H1 (cell line): ENCODE measurements at regions not wholly inside any gene's neighbourhood (a gene's known extent, or its start where the extent isn't known, plus 50 kb on each side); places are given as distances from the start of the nearest gene placed in this dataset.

Experiments
- CTCF ChIA-PET: fragments of 300-600 bp; sonication (Branson Sonifier 250); formaldehyde crosslinking; loops from one replicate; lab custom pipeline; 2021; ENCODE audit not compliant: partially characterized antibody; lab: Charles Lee
- POLR2A ChIA-PET: fragments of 300-600 bp; sonication (Branson Sonifier 250); formaldehyde crosslinking; loops from one replicate; lab custom pipeline; 2021; ENCODE audit warnings: inconsistent platforms; ENCODE audit not compliant: partially characterized antibody; lab: Charles Lee
- DNase-seq, 2 experiments: peaks; one replicate each; pipeline versions ENCODE4 v3.0.0 to v3.0.0-alpha.2; 2010 to 2022; ENCODE audit warnings: low spot score in 2 of 2, low read depth in 1 of 2, mixed read lengths in 1 of 2
- FAIRE-seq: peaks from 2 replicates; lab custom pipeline; 2011; peaks lifted over from hg19 to GRCh38; lab: Jason Lieb, UNC
- H2AFZ ChIP-seq: 2 replicates; pipeline ENCODE4 v1.8.1; 2012; ENCODE audit warnings: low read length, inconsistent platforms
- H2AK5ac ChIP-seq: 2 replicates; pipeline ENCODE4 v1.6.1; 2013; ENCODE audit warnings: low read depth, low read length
- H2BK120ac ChIP-seq: replicated peaks from 2 replicates; pipeline ENCODE3; 2013; ENCODE audit warnings: low read depth, low read length, inconsistent platforms
- H2BK12ac ChIP-seq: 2 replicates; pipeline ENCODE4 v1.6.1; 2013; ENCODE audit warnings: low read depth, low read length
- H2BK15ac ChIP-seq: 2 replicates; pipeline ENCODE4 v1.6.1; 2013; ENCODE audit warnings: low read length
- H2BK20ac ChIP-seq: 2 replicates; pipeline ENCODE4 v1.6.1; 2013; ENCODE audit warnings: low read length
- H2BK5ac ChIP-seq: 2 replicates; pipeline ENCODE4 v1.6.1; 2013; ENCODE audit warnings: low read depth, low read length
- H3K14ac ChIP-seq: 2 replicates; pipeline ENCODE4 v1.6.1; 2013; ENCODE audit warnings: inconsistent platforms; ENCODE audit not compliant: insufficient read length
- H3K18ac ChIP-seq: 2 replicates; pipeline ENCODE4 v1.6.1; 2013; ENCODE audit warnings: low read length; ENCODE audit errors: extremely low read depth
- H3K23ac ChIP-seq: 2 replicates; pipeline ENCODE4 v1.6.1; 2013; ENCODE audit warnings: inconsistent platforms; ENCODE audit not compliant: insufficient read length
- H3K23me2 ChIP-seq: 2 replicates; pipeline ENCODE4 v1.6.1; 2013; ENCODE audit warnings: low read depth, low read length
- H3K27ac ChIP-seq: 2 replicates; pipeline ENCODE4 v1.6.1; 2011; ENCODE audit warnings: low read depth, low read length, inconsistent platforms
- H3K27me3 ChIP-seq, 4 experiments: replicated peaks in 1 of 4; 1 replicate in 1 of 4; 2 replicates in 3 of 4; pipeline versions ENCODE4 v1.6.1 to v1.8.1; 2011 to 2013; ENCODE audit warnings: low read length in 3 of 4, mild to moderate bottlenecking in 3 of 4, inconsistent platforms in 2 of 4, mixed read lengths in 2 of 4, moderate library complexity in 1 of 4; ENCODE audit not compliant: control insufficient read depth in 3 of 4, insufficient read depth in 3 of 4; ENCODE audit errors: extremely low read depth in 1 of 4
- H3K36me3 ChIP-seq, 4 experiments: 2 replicates each; pipeline versions ENCODE4 v1.6.1 to v1.8.1; 2011 to 2013; ENCODE audit warnings: mild to moderate bottlenecking in 4 of 4, low read length in 3 of 4, moderate library complexity in 2 of 4, control low read depth in 1 of 4, inconsistent platforms in 1 of 4; ENCODE audit not compliant: insufficient read depth in 4 of 4, control insufficient read depth in 2 of 4
- H3K4ac ChIP-seq: replicated peaks from 2 replicates; pipeline ENCODE3; 2013; ENCODE audit warnings: low read length, low read depth, mixed read lengths, inconsistent platforms; ENCODE audit not compliant: insufficient read length
- H3K4me1 ChIP-seq, 4 experiments: replicated peaks in 1 of 4; 1 replicate in 1 of 4; 2 replicates in 3 of 4; pipeline versions ENCODE4 v1.6.1 to v1.8.1; 2011 to 2013; ENCODE audit warnings: low read length in 3 of 4, inconsistent platforms in 2 of 4, mixed read lengths in 1 of 4; ENCODE audit not compliant: insufficient read depth in 4 of 4, control insufficient read depth in 3 of 4
- H3K4me2 ChIP-seq, 2 experiments: 2 replicates each; pipeline versions ENCODE4 v1.6.1 to v1.8.1; 2011 to 2013; ENCODE audit warnings: low read depth in 2 of 2, low read length in 2 of 2, control low read depth in 1 of 2, inconsistent platforms in 1 of 2, mild to moderate bottlenecking in 1 of 2; ENCODE audit not compliant: insufficient read depth in 1 of 2
- H3K4me3 ChIP-seq, 4 experiments: fragments of 200-600, 300-600 bp in 1 of 4; sonication (generic), shearing (Covaris generic), sonication (Bioruptor Twin) in 1 of 4; 2 replicates each; pipeline versions ENCODE4 v1.5.1 to v1.8.1; 2011 to 2016; ENCODE audit warnings: low read length in 4 of 4, low read depth in 3 of 4, control low read depth in 2 of 4, inconsistent platforms in 2 of 4, mild to moderate bottlenecking in 2 of 4, mixed read lengths in 1 of 4, moderate library complexity in 1 of 4; ENCODE audit not compliant: insufficient read depth in 2 of 4; ENCODE audit errors: extremely low read depth in 1 of 4
- H3K56ac ChIP-seq: replicated peaks from 2 replicates; pipeline ENCODE3; 2013; ENCODE audit warnings: low read depth, mild to moderate bottlenecking, mixed read lengths, low read length, inconsistent platforms; ENCODE audit not compliant: insufficient read length
- H3K79me1 ChIP-seq: 2 replicates; pipeline ENCODE4 v1.6.1; 2013; ENCODE audit warnings: low read depth, low read length, control low read depth
- H3K79me2 ChIP-seq, 2 experiments: 2 replicates each; pipeline versions ENCODE4 v1.6.1 to v1.8.1; 2012 to 2013; ENCODE audit warnings: low read length in 2 of 2, mild to moderate bottlenecking in 2 of 2, inconsistent platforms in 1 of 2; ENCODE audit not compliant: insufficient read depth in 2 of 2, control insufficient read depth in 1 of 2
- H3K9ac ChIP-seq, 4 experiments: replicated peaks in 1 of 4; 1 replicate in 1 of 4; 2 replicates in 3 of 4; pipeline versions ENCODE4 v1.6.1 to v1.8.1; 2011 to 2013; ENCODE audit warnings: low read depth in 3 of 4, low read length in 3 of 4, control low read depth in 2 of 4, mild to moderate bottlenecking in 2 of 4, moderate library complexity in 2 of 4, inconsistent platforms in 1 of 4; ENCODE audit errors: extremely low read depth in 1 of 4
- H3K9me3 ChIP-seq, 2 experiments: 2 replicates each; pipeline versions ENCODE4 v1.6.1 to v1.8.1; 2012 to 2013; ENCODE audit warnings: mild to moderate bottlenecking in 2 of 2, moderate library complexity in 2 of 2, control low read depth in 1 of 2, inconsistent platforms in 1 of 2, low read depth in 1 of 2, low read length in 1 of 2, mixed read lengths in 1 of 2; ENCODE audit not compliant: insufficient read depth in 2 of 2
- H4K20me1 ChIP-seq, 2 experiments: replicated peaks in 1 of 2; 2 replicates each; pipeline versions ENCODE3 to v1.8.1; 2011 to 2013; ENCODE audit warnings: inconsistent platforms in 2 of 2, low read length in 2 of 2, mild to moderate bottlenecking in 1 of 2; ENCODE audit not compliant: insufficient read depth in 2 of 2, control insufficient read depth in 1 of 2
- H4K5ac ChIP-seq: 2 replicates; pipeline ENCODE4 v1.6.1; 2013; ENCODE audit warnings: low read length, low read depth, mixed read lengths, inconsistent platforms; ENCODE audit not compliant: insufficient read length
- H4K8ac ChIP-seq: 2 replicates; pipeline ENCODE4 v1.8.0; 2013; ENCODE audit warnings: mild to moderate bottlenecking, moderate library complexity, low read length, inconsistent platforms; ENCODE audit not compliant: insufficient read depth; ENCODE audit errors: extremely low read depth
- H4K91ac ChIP-seq: replicated peaks from 2 replicates; pipeline ENCODE3; 2013; ENCODE audit warnings: low read length, mixed read lengths, inconsistent platforms; ENCODE audit not compliant: insufficient read length
- CREB1 ChIP-seq: IDR thresholded peaks from 2 replicates; pipeline ENCODE4 v1.6.1; 2012; ENCODE audit warnings: inconsistent platforms
- HDAC6 ChIP-seq: IDR thresholded peaks from one replicate; pipeline ENCODE4 v1.7.1; 2012; ENCODE audit warnings: low read depth, mild to moderate bottlenecking, inconsistent platforms, low read length, moderate library complexity
- MAFK ChIP-seq: IDR thresholded peaks from 2 replicates; pipeline ENCODE4 v1.6.1; 2012; ENCODE audit warnings: low read depth, mild to moderate bottlenecking, improper control_type of control experiment, low read length
- SIN3A ChIP-seq, 2 experiments: IDR thresholded peaks in 1 of 2; conservative IDR thresholded peaks in 1 of 2; 2 replicates each; pipeline ENCODE4 v1.6.1; 2011 to 2012; ENCODE audit warnings: low read length in 2 of 2, improper control_type of control experiment in 1 of 2, low read depth in 1 of 2, mild to moderate bottlenecking in 1 of 2
- SIRT6 ChIP-seq: IDR thresholded peaks from one replicate; pipeline ENCODE4 v1.7.1; 2012; ENCODE audit warnings: low read length, inconsistent platforms
- TAF7 ChIP-seq: optimal IDR thresholded peaks from 2 replicates; pipeline ENCODE3; 2011; ENCODE audit warnings: low read depth, mild to moderate bottlenecking, inconsistent platforms, low read length, moderate library complexity, borderline replicate concordance
- YY1 ChIP-seq: IDR thresholded peaks from 2 replicates; pipeline ENCODE4 v1.6.1; 2011; ENCODE audit warnings: low read depth, mild to moderate bottlenecking, low read length
- WGBS, 2 experiments: shearing (Covaris generic) in 1 of 2; methylation state at CpG; one replicate each; pipeline versions ENCODE4 v1.1.6 to v1.1.7; 2013 to 2015; ENCODE audit warnings: low lambda C conversion rate in 2 of 2, mixed read lengths in 2 of 2, inconsistent platforms in 1 of 2, low coverage in 1 of 2, missing lambda C conversion rate in 1 of 2; ENCODE audit not compliant: insufficient replicate concordance in 2 of 2, insufficient coverage in 1 of 2, insufficient read length in 1 of 2; ENCODE audit errors: extremely low coverage in 1 of 2, missing lambda C conversion rate in 1 of 2; 5-methylcytosine and 5-hydroxymethylcytosine counted together

- no peak for TF ChIP-seq CREB1
- no peak for TF ChIP-seq SIRT6
- TF ChIP-seq YY1: no peak
- TF ChIP-seq MAFK: no peak
- TF ChIP-seq TAF7: no peak
- TF ChIP-seq SIN3A (conservative IDR thresholded peaks at IDR 0.05 in 1 of 2, IDR thresholded peaks at IDR 0.05 in 1 of 2; ENCODE audit: low read depth in 1 of 2, low read length in 2 of 2): no peak
- TF ChIP-seq HDAC6: no peak
- no peaks in the 10 kb centered on the region for H3K9me3 ChIP-seq
- no peak overlapping the region for H3K9ac ChIP-seq
- peaks cover 8 to 29% (median 20%) of the 10 kb centered on the region in 4 experiments; a peak in 6 of 7 replicates for H3K27me3 ChIP-seq
- CTCF ChIA-PET: interaction anchor here (0.6 to 1.6 kb wide), 3 partner anchors 40 to 71 kb away, joined by 3 to 6 read pairs (median 5); no protein-coding TSS in a partner anchor
- no peak for FAIRE-seq
- no peak overlapping the region for H2BK120ac ChIP-seq
- no peak overlapping the region for H3K4me3 ChIP-seq
- no peak overlapping the region for H3K4ac ChIP-seq
- H2BK12ac ChIP-seq: no peak overlapping the region
- H3K23ac ChIP-seq: no peak overlapping the region
- WGBS, 2 experiments: 82% methylated on average over 5 of the region's 5 CpGs; no CpG with 5 or more reads in 1 of the 2 experiments
- no peak overlapping the region for H2AFZ ChIP-seq
- H2BK5ac ChIP-seq: no peak overlapping the region
- H4K20me1 ChIP-seq: no peaks in the 10 kb centered on the region
- H2BK20ac ChIP-seq: no peak overlapping the region
- H3K14ac ChIP-seq: no peak overlapping the region
- no peak overlapping the region for H4K91ac ChIP-seq
- peaks cover 0 to 20% (median 8%) of the 10 kb centered on the region in 4 experiments; a peak in 6 of 7 replicates for H3K4me1 ChIP-seq
- H2BK15ac ChIP-seq: no peak overlapping the region
- DNase-seq: no peak
- no peak overlapping the region for H3K4me2 ChIP-seq
- H3K18ac ChIP-seq: no peak overlapping the region
- H3K79me1 ChIP-seq: no peaks in the 10 kb centered on the region
- H3K79me2 ChIP-seq: no peaks in the 10 kb centered on the region
- H3K56ac ChIP-seq: no peak overlapping the region
- H3K36me3 ChIP-seq: no peaks in the 10 kb centered on the region
- no peak overlapping the region for H3K27ac ChIP-seq
- no peak overlapping the region for H2AK5ac ChIP-seq
- H4K5ac ChIP-seq: no peak overlapping the region
- H4K8ac ChIP-seq: no peak overlapping the region
- POLR2A ChIA-PET: no interaction called here
- H3K23me2 ChIP-seq: no peaks in the 10 kb centered on the region; the same call in 1 of the 2 replicates
Measured at GRCh38 chr22:46046299-46046685, 69.3 kb upstream of the WNT7B start.
